ENCODE measurements at regions not wholly inside any gene's neighbourhood (a gene's known extent, or its start where the extent isn't known, plus 50 kb on each side); places are given as distances from the start of the nearest gene placed in this dataset.

DNA sequence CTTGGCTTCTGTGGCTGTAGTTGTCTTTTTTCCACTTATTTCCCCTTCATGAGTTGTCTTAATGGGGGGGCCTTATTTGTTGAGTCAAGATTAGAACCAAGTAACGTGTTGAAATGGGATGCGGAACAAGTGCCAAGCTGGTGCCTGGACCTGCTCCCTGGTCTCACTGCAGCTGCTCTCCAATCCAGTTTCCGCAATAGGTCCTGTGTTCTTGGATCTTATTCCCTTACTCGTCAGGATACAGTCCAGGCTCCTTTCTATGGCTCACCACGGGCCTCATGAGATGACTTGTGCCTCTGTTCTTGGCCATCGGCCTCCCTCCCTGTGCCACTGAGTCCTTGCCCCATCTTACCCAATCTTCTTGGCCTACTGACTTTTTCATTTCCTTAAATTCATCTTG, 159.6 kb upstream of the CADM1 start:
- H3K4me2 ChIP-seq (ENCODE audit: low read depth, low read length) = no peak overlapping the region
- ATAC-seq = no peak
- H3K9ac ChIP-seq (ENCODE audit: insufficient read depth, low read depth, low read length) = no peak overlapping the region
- H3K27ac ChIP-seq (ENCODE audit: extremely low read length, insufficient read depth, low read length) = no peak overlapping the region
- no peaks in the 10 kb centered on the region for H3K36me3 ChIP-seq (replicated peaks in 1 of 2; ENCODE audit: control insufficient read depth in 1 of 2, insufficient read depth in 2 of 2, low read length in 2 of 2)
- WGBS (ENCODE audit: low lambda C conversion rate) = 44% methylated on average over 6 of the region's 6 CpGs
- FAIRE-seq = no peak
- no peak overlapping the region for H2AFZ ChIP-seq (ENCODE audit: low read length)
- H3K4me3 ChIP-seq (replicated peaks in 1 of 3; ENCODE audit: insufficient read depth in 1 of 3, low read depth in 2 of 3, low read length in 3 of 3) = no peak overlapping the region
- no peaks in the 10 kb centered on the region for H3K9me3 ChIP-seq (ENCODE audit: low read length)
- intact Hi-C loops (cut with micrococcal nuclease; ENCODE audit: unreplicated experiment) (no loop called here), in situ Hi-C loops (cut with HindIII; ENCODE audit: extremely low pct_ligation_motif_present, low pct_unique_long_range_greater_than_20kb) (no loop called here)
- POLR2A ChIA-PET = no interaction called here
- peaks cover 0 to 24% of the 10 kb centered on the region in 2 experiments; a peak in 4 of 5 replicates for H3K27me3 ChIP-seq (ENCODE audit: control insufficient read depth in 1 of 2, insufficient read depth in 2 of 2, low read length in 2 of 2)
- BruUV-seq (replicated peaks) = no TSS peak
- H3K79me2 ChIP-seq (ENCODE audit: insufficient read depth, low read length) = no peaks in the 10 kb centered on the region
- no peaks in the 10 kb centered on the region for H4K20me1 ChIP-seq (ENCODE audit: insufficient read depth, low read length)
- no peaks in the 10 kb centered on the region for H3K4me1 ChIP-seq (ENCODE audit: insufficient read depth, low read length)
- CTCF ChIA-PET (ENCODE audit: low intra/inter-chr PET ratio, low total read pairs) = no interaction called here
- no peak for DNase-seq (ENCODE audit: low spot score)
- no peak for TF ChIP-seq ELF1 (CRISPR knock-in tag; IDR thresholded peaks at IDR 0.05)
- no peak for TF ChIP-seq ZNF12 (CRISPR knock-in tag; IDR thresholded peaks at IDR 0.05)
- TF ChIP-seq MLLT10 (CRISPR knock-in tag; IDR thresholded peaks at IDR 0.05) = no peak

DNA sequence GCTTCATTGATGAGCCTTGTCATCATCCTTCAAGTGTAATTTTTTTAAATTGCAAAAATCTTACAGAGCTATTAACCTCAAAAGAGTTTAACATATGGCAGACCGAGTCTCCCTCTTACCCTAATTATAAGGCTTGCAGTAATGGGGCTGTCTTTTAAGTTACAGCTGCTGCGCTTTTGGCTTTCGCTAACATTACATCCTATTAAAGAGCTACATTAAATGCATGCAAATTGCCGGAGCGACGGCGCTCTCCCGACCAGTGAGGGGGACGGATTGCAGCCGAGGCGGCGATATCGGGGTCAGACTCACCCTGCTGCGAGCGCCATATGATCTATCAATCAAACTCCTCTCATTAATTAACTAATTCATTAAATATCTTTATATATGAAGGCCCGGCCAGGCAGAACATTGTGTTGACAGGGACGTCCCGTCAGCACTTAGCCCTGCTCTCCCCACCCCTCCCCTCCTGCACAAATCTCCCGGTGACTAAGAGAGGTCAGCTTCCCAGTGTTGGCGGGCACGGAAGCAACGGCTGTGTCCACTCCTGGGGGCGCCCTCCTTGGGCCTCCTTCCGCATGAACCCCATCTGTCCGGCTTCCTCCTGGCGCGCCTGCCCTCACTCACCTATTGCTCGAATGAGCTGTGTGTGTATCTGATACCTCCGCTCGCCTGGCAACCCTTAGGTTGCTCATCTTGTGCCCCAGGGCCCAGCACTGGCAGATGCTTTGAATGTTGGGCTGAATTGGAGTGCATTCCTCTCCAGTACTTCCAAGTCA, 156.0 kb upstream of the CADM1 start:
- in situ Hi-C loops (cut with HindIII; ENCODE audit: extremely low pct_ligation_motif_present, low pct_unique_long_range_greater_than_20kb) (no loop called here), intact Hi-C loops (cut with micrococcal nuclease; ENCODE audit: unreplicated experiment) (no loop called here)
- H4K20me1 ChIP-seq (ENCODE audit: insufficient read depth, low read length) = no peaks in the 10 kb centered on the region
- peaks cover 10% of the 10 kb centered on the region for H3K4me1 ChIP-seq (ENCODE audit: insufficient read depth, low read length)
- no peak overlapping the region for H3K27ac ChIP-seq (ENCODE audit: extremely low read length, insufficient read depth, low read length)
- no TSS peak for BruUV-seq (replicated peaks)
- POLR2A ChIA-PET = no interaction called here
- TF ChIP-seq ZNF451 (CRISPR knock-in tag; IDR thresholded peaks at IDR 0.05) (no peak), ZSCAN29 (CRISPR knock-in tag; conservative IDR thresholded peaks at IDR 0.05) (no peak), PLRG1 (conservative IDR thresholded peaks at IDR 0.05) (no peak)
- peaks cover 0 to 33% of the 10 kb centered on the region in 2 experiments; a peak in 4 of 5 replicates for H3K27me3 ChIP-seq (ENCODE audit: control insufficient read depth in 1 of 2, insufficient read depth in 2 of 2, low read length in 2 of 2)
- H3K79me2 ChIP-seq (ENCODE audit: insufficient read depth, low read length) = no peaks in the 10 kb centered on the region
- no peaks in the 10 kb centered on the region for H3K9me3 ChIP-seq (ENCODE audit: low read length)
- FAIRE-seq (no peak), DNase-seq (ENCODE audit: low spot score) (no peak), ATAC-seq (no peak)
- CTCF ChIA-PET (ENCODE audit: low intra/inter-chr PET ratio, low total read pairs) = no interaction called here
- no peak overlapping the region for H3K9ac ChIP-seq (ENCODE audit: insufficient read depth, low read depth, low read length)
- H3K4me2 ChIP-seq (ENCODE audit: low read depth, low read length) = no peak overlapping the region
- no peaks in the 10 kb centered on the region for H3K36me3 ChIP-seq (replicated peaks in 1 of 2; ENCODE audit: control insufficient read depth in 1 of 2, insufficient read depth in 2 of 2, low read length in 2 of 2)
- 69% methylated on average over 30 of the region's 30 CpGs for WGBS (ENCODE audit: low lambda C conversion rate)
- H3K4me3 ChIP-seq (replicated peaks in 1 of 3; ENCODE audit: insufficient read depth in 1 of 3, low read depth in 2 of 3, low read length in 3 of 3) = no peak overlapping the region
- no peak overlapping the region for H2AFZ ChIP-seq (ENCODE audit: low read length)

All from HepG2 (cell line).